SK-N-SH (cell line): ENCODE measurements at regions not wholly inside any gene's neighbourhood (a gene's known extent, or its start where the extent isn't known, plus 50 kb on each side); places are given as distances from the start of the nearest gene placed in this dataset.

Experiments
- CTCF ChIA-PET: fragments of 300-600, 350-600 bp; formaldehyde crosslinking; extraction: SDS; loops from one replicate; lab custom pipeline; 2021; lab: Yijun Ruan, JAX
- POLR2A ChIA-PET: fragments of 350-600 bp; sonication (Branson Sonifier 250); formaldehyde crosslinking; extraction: SDS; loops from one replicate; lab custom pipeline; 2020; ENCODE audit warnings: antibody characterized with exemption, inconsistent platforms; lab: Yijun Ruan, JAX
- DNase-seq: peaks from one replicate; pipeline ENCODE4 v3.0.0; 2012
- H2AFZ ChIP-seq: fragments of 200-600 bp; sonication (generic); 2 replicates; pipeline ENCODE4 v1.8.1; 2016; ENCODE audit warnings: antibody characterized with exemption, mild to moderate bottlenecking, low read depth
- H3F3A ChIP-seq: fragments of 200-600 bp; sonication (generic); replicated peaks from 2 replicates; pipeline ENCODE3; 2016; ENCODE audit warnings: antibody characterized with exemption, mild to moderate bottlenecking; ENCODE audit not compliant: insufficient read depth
- H3K27ac ChIP-seq, 2 experiments: fragments of 200-500 bp in 1 of 2; fragments of 200-600 bp in 1 of 2; sonication (Bioruptor generic) in 1 of 2; sonication (generic), shearing (Covaris generic) in 1 of 2; 2 replicates each; pipeline versions ENCODE4 v1.5.1 to v1.6.1; 2014 to 2016; ENCODE audit warnings: low read depth in 2 of 2, inconsistent platforms in 1 of 2, low read length in 1 of 2, mild to moderate bottlenecking in 1 of 2, mixed read lengths in 1 of 2
- H3K27me3 ChIP-seq: fragments of 200-600 bp; sonication (generic), shearing (Covaris generic); 2 replicates; pipeline ENCODE4 v1.6.1; 2016; ENCODE audit warnings: mixed run types; ENCODE audit not compliant: insufficient read depth
- H3K36me3 ChIP-seq, 2 experiments: fragments of 200-500 bp in 1 of 2; fragments of 200-600 bp in 1 of 2; sonication (Bioruptor generic) in 1 of 2; sonication (generic) in 1 of 2; replicated peaks in 1 of 2; 2 replicates each; pipeline versions ENCODE3 to v1.5.1; 2014 to 2016; ENCODE audit warnings: low read length in 1 of 2, mild to moderate bottlenecking in 1 of 2; ENCODE audit not compliant: insufficient read depth in 2 of 2, control insufficient read depth in 1 of 2
- H3K4me1 ChIP-seq, 2 experiments: fragments of 200-500 bp in 1 of 2; fragments of 200-600 bp in 1 of 2; sonication (Bioruptor generic) in 1 of 2; sonication (generic), shearing (Covaris generic) in 1 of 2; 2 replicates each; pipeline versions ENCODE4 v1.5.1 to v1.6.1; 2014 to 2016; ENCODE audit warnings: low read depth in 1 of 2, low read length in 1 of 2, mixed run types in 1 of 2; ENCODE audit not compliant: insufficient read depth in 2 of 2, control insufficient read depth in 1 of 2
- H3K4me2 ChIP-seq: fragments of 200-600 bp; sonication (generic), shearing (Covaris generic); 2 replicates; pipeline ENCODE4 v1.6.1; 2017; ENCODE audit warnings: mixed run types
- H3K4me3 ChIP-seq, 2 experiments: fragments of 200-500 bp in 1 of 2; fragments of 200-600 bp in 1 of 2; sonication (Bioruptor generic) in 1 of 2; sonication (generic), shearing (Covaris generic) in 1 of 2; 2 replicates each; pipeline versions ENCODE4 v1.5.1 to v1.8.1; 2014 to 2016; ENCODE audit warnings: low read depth in 2 of 2, inconsistent platforms in 1 of 2, low read length in 1 of 2, mild to moderate bottlenecking in 1 of 2, mixed read lengths in 1 of 2, moderate library complexity in 1 of 2
- H3K79me2 ChIP-seq: fragments of 200-600 bp; sonication (generic); 2 replicates; pipeline ENCODE4 v1.8.1; 2017; ENCODE audit warnings: mild to moderate bottlenecking; ENCODE audit not compliant: insufficient read depth
- H3K9ac ChIP-seq: fragments of 200-600 bp; sonication (generic); 2 replicates; pipeline ENCODE4 v1.6.1; 2017; ENCODE audit warnings: mixed run types
- H3K9me2 ChIP-seq: fragments of 200-600 bp; sonication (generic); 2 replicates; pipeline ENCODE4 v1.6.1; 2017; ENCODE audit warnings: mixed run types
- H3K9me3 ChIP-seq: fragments of 200-600 bp; sonication (generic); 2 replicates; pipeline ENCODE4 v1.6.1; 2017; ENCODE audit warnings: mixed run types, mild to moderate bottlenecking, moderate library complexity
- H4K20me1 ChIP-seq: fragments of 200-600 bp; sonication (generic); 2 replicates; pipeline ENCODE4 v1.6.1; 2017; ENCODE audit warnings: mild to moderate bottlenecking, mixed run types; ENCODE audit not compliant: insufficient read depth
- CHD2 ChIP-seq: fragments of 150-350 bp; IDR thresholded peaks from 2 replicates; pipeline ENCODE4 v1.6.1; 2018; ENCODE audit warnings: low read length; ENCODE audit not compliant: partially characterized antibody
- ELF1 ChIP-seq: IDR thresholded peaks from 2 replicates; pipeline ENCODE4 v1.4.0; 2012
- EZH2phosphoT487 ChIP-seq: fragments of 200-600 bp; sonication (generic); IDR thresholded peaks from 2 replicates; pipeline ENCODE4 v1.6.1; 2017; ENCODE audit warnings: low read depth, mixed run types, mild to moderate bottlenecking, antibody characterized with exemption, moderate library complexity, borderline replicate concordance
- FOSL2 ChIP-seq: IDR thresholded peaks from 2 replicates; pipeline ENCODE4 v1.4.0; 2012; ENCODE audit warnings: low read depth, mild to moderate bottlenecking, moderate library complexity, borderline replicate concordance
- FOXJ3 ChIP-seq: sonication (generic); formaldehyde crosslinking; IDR thresholded peaks from 2 replicates; pipeline ENCODE4 v1.5.1; 2020; ENCODE audit warnings: mild to moderate bottlenecking, missing genetic modification reagents
- GABPA ChIP-seq: IDR thresholded peaks from 2 replicates; pipeline ENCODE4 v1.4.0; 2012; ENCODE audit warnings: low read depth, mild to moderate bottlenecking
- GATA2 ChIP-seq: sonication (generic); formaldehyde crosslinking; IDR thresholded peaks from 2 replicates; pipeline ENCODE4 v1.5.0; 2020; ENCODE audit warnings: mild to moderate bottlenecking, missing genetic modification reagents
- JUND ChIP-seq: IDR thresholded peaks from 2 replicates; pipeline ENCODE4 v1.4.0; 2012
- MAX ChIP-seq: IDR thresholded peaks from 2 replicates; pipeline ENCODE4 v1.4.0; 2012; ENCODE audit warnings: low read depth
- MEF2A ChIP-seq: IDR thresholded peaks from 2 replicates; pipeline ENCODE4 v1.4.0; 2012; ENCODE audit warnings: low read depth, borderline replicate concordance
- MXI1 ChIP-seq: IDR thresholded peaks from 2 replicates; pipeline ENCODE4 v1.6.1; 2012; ENCODE audit warnings: mild to moderate bottlenecking, low read depth, low read length, improper control_type of control experiment
- PBX3 ChIP-seq: IDR thresholded peaks from 2 replicates; pipeline ENCODE4; 2012
- POLR2AphosphoS5 ChIP-seq: IDR thresholded peaks from 2 replicates; pipeline ENCODE4 v1.6.1; 2012; ENCODE audit warnings: low read depth, low read length
- RAD21 ChIP-seq: IDR thresholded peaks from 2 replicates; pipeline ENCODE4 v1.6.1; 2012; ENCODE audit warnings: mild to moderate bottlenecking, low read length
- RFX5 ChIP-seq: IDR thresholded peaks from 2 replicates; pipeline ENCODE4 v1.6.1; 2012; ENCODE audit warnings: mild to moderate bottlenecking, improper control_type of control experiment, low read length
- SMC3 ChIP-seq: IDR thresholded peaks from 2 replicates; pipeline ENCODE4 v1.6.1; 2012; ENCODE audit warnings: low read depth, low read length, improper control_type of control experiment
- TAF1 ChIP-seq: IDR thresholded peaks from 2 replicates; pipeline ENCODE4 v1.6.1; 2012; ENCODE audit warnings: low read depth, mild to moderate bottlenecking, low read length, moderate library complexity, borderline replicate concordance
- YY1 ChIP-seq: IDR thresholded peaks from 2 replicates; pipeline ENCODE4 v1.4.0; 2012; ENCODE audit warnings: low read depth, mild to moderate bottlenecking
- whole genome bisulfite sequencing: methylation state at CpG from one replicate; pipeline ENCODE4 v1.1.6; 2017; ENCODE audit warnings: low lambda C conversion rate; 5-methylcytosine and 5-hydroxymethylcytosine counted together
- TF ChIP-seq, protein P1 (sequence below): IDR thresholded peaks from 2 replicates; pipeline ENCODE4 v1.4.0; 2012; ENCODE audit warnings: low read depth, borderline replicate concordance
- TF ChIP-seq, protein P2 (sequence below): IDR thresholded peaks from 2 replicates; pipeline ENCODE4 v1.4.0; 2012; ENCODE audit warnings: low read depth, borderline replicate concordance

GRCh38 chr12:128178966-128179365, 88.0 kb upstream of the TMEM132C start (continued):
- TF ChIP-seq, protein P1, sequence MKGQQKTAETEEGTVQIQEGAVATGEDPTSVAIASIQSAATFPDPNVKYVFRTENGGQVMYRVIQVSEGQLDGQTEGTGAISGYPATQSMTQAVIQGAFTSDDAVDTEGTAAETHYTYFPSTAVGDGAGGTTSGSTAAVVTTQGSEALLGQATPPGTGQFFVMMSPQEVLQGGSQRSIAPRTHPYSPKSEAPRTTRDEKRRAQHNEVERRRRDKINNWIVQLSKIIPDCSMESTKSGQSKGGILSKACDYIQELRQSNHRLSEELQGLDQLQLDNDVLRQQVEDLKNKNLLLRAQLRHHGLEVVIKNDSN = no peak
- TF ChIP-seq TAF1 = no peak

GRCh38 chr12:128180166-128180565, 86.8 kb upstream of the TMEM132C start:
- Histone ChIP-seq H3K4me2 (no peak overlapping the region), H3K9ac (no peak overlapping the region), H3K27me3 (no peaks in the 10 kb centered on the region), H3K36me3 (no peaks in the 10 kb centered on the region), H3K4me1 (no peaks in the 10 kb centered on the region), H3K9me3 (no peaks in the 10 kb centered on the region), H3K9me2 (no peaks in the 10 kb centered on the region), H3K27ac (no peak overlapping the region), H3K79me2 (no peaks in the 10 kb centered on the region), H4K20me1 (no peaks in the 10 kb centered on the region), H3F3A (no peaks in the 10 kb centered on the region), H3K4me3 (no peak overlapping the region), H2AFZ (no peak overlapping the region)
- POLR2A ChIA-PET = no interaction called here
- TF ChIP-seq EZH2phosphoT487 = no peak
- TF ChIP-seq MAX = no peak
- TF ChIP-seq, protein P2, sequence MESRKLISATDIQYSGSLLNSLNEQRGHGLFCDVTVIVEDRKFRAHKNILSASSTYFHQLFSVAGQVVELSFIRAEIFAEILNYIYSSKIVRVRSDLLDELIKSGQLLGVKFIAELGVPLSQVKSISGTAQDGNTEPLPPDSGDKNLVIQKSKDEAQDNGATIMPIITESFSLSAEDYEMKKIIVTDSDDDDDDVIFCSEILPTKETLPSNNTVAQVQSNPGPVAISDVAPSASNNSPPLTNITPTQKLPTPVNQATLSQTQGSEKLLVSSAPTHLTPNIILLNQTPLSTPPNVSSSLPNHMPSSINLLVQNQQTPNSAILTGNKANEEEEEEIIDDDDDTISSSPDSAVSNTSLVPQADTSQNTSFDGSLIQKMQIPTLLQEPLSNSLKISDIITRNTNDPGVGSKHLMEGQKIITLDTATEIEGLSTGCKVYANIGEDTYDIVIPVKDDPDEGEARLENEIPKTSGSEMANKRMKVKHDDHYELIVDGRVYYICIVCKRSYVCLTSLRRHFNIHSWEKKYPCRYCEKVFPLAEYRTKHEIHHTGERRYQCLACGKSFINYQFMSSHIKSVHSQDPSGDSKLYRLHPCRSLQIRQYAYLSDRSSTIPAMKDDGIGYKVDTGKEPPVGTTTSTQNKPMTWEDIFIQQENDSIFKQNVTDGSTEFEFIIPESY = no peak
- TF ChIP-seq RAD21 = no peak
- TF ChIP-seq GABPA = no peak
- TF ChIP-seq YY1 = no peak
- TF ChIP-seq FOSL2 = no peak
- TF ChIP-seq JUND = no peak
- TF ChIP-seq SMC3 = no peak
- TF ChIP-seq MEF2A = no peak
- no peak for TF ChIP-seq GATA2 (CRISPR knock-in tag)
- TF ChIP-seq PBX3 = no peak
- TF ChIP-seq FOXJ3 (CRISPR knock-in tag) = no peak
- no peak for TF ChIP-seq POLR2AphosphoS5
- TF ChIP-seq ELF1 = no peak
- no peak for TF ChIP-seq MXI1
- TF ChIP-seq RFX5 = no peak
- TF ChIP-seq CHD2 = no peak
- DNase-seq = no peak
- CTCF ChIA-PET = no interaction called here
- WGBS = 8% methylated on average over 1 of the region's 1 CpG
